HL-60 (cell line): ENCODE measurements at regions not wholly inside any gene's neighbourhood (a gene's known extent, or its start where the extent isn't known, plus 50 kb on each side); places are given as distances from the start of the nearest gene placed in this dataset.
A peak's percentile ranks its signal among the peaks of the same experiment; 100 is the strongest.

Source experiments
- DNase-seq, 2 experiments: peaks; one replicate each; pipeline ENCODE4 v3.0.0-alpha.2; 2010 to 2020; ENCODE audit warnings: low read depth in 1 of 2, low spot score in 1 of 2
- H3K27ac ChIP-seq: fragments of 250-450 bp; sonication (Bioruptor Pico); replicated peaks from 2 replicates; pipeline ENCODE4 v1.5.1; 2020; ENCODE audit warnings: mild to moderate bottlenecking, moderate library complexity
- H3K27me3 ChIP-seq: fragments of 250-450 bp; sonication (Bioruptor Pico); 2 replicates; pipeline ENCODE4 v1.5.1; 2021; ENCODE audit warnings: mild to moderate bottlenecking, moderate library complexity; ENCODE audit not compliant: insufficient read depth, poor library complexity, severe bottlenecking
- H3K4me3 ChIP-seq: replicated peaks from 2 replicates; pipeline ENCODE4 v1.5.1; 2011; ENCODE audit warnings: mild to moderate bottlenecking, control low read depth, low read length; ENCODE audit not compliant: insufficient read depth
- CTCF ChIP-seq: IDR thresholded peaks from one replicate; pipeline ENCODE4 v1.5.1; 2011; ENCODE audit warnings: low read length, control low read depth, inconsistent platforms; ENCODE audit not compliant: insufficient read depth
- GABPA ChIP-seq: IDR thresholded peaks from 2 replicates; pipeline ENCODE4 v1.6.1; 2012; ENCODE audit warnings: low read depth
- POLR2AphosphoS5 ChIP-seq: IDR thresholded peaks from 2 replicates; pipeline ENCODE4 v1.6.1; 2012; ENCODE audit warnings: low read depth
- REST ChIP-seq: IDR thresholded peaks from 2 replicates; pipeline ENCODE4 v1.6.1; 2012; ENCODE audit warnings: low read depth; ENCODE audit not compliant: insufficient replicate concordance
- SPI1 ChIP-seq: IDR thresholded peaks from 2 replicates; pipeline ENCODE4 v1.6.1; 2012; ENCODE audit warnings: low read depth, mild to moderate bottlenecking, borderline replicate concordance

GRCh38 chr2:216555274-216555673, 56.6 kb downstream of the RPL37A start:
- no peak overlapping the region for H3K27ac ChIP-seq
- TF ChIP-seq SPI1 = peak; percentile 29; the same call in 1 of the 2 replicates
- TF ChIP-seq POLR2AphosphoS5 = no peak
- H3K4me3 ChIP-seq = no peak overlapping the region
- no peaks in the 10 kb centered on the region for H3K27me3 ChIP-seq
- peak in 1 of 2 experiments; percentile 7 for DNase-seq

- Histone ChIP-seq H3K27ac (no peak overlapping the region), H3K27me3 (no peaks in the 10 kb centered on the region), H3K4me3 (no peak overlapping the region)
- no peak for TF ChIP-seq REST
- no peak for TF ChIP-seq GABPA
- TF ChIP-seq CTCF = no peak
- no peak for TF ChIP-seq SPI1
- TF ChIP-seq POLR2AphosphoS5 = no peak
- DNase-seq = no peak
Measured at GRCh38 chr2:216556202-216556601, 57.6 kb downstream of the RPL37A start.

- no peak for TF ChIP-seq CTCF
- no peak for TF ChIP-seq POLR2AphosphoS5
- TF ChIP-seq GABPA = no peak
- TF ChIP-seq REST = no peak
- TF ChIP-seq SPI1 = no peak
- DNase-seq = no peak
- no peak overlapping the region for H3K4me3 ChIP-seq
- no peaks in the 10 kb centered on the region for H3K27me3 ChIP-seq
- no peak overlapping the region for H3K27ac ChIP-seq
Measured at GRCh38 chr2:216557413-216557812, 58.8 kb downstream of the RPL37A start.

GRCh38 chr2:216557820-216558219, 59.2 kb downstream of the RPL37A start:
- no peak overlapping the region for H3K27ac ChIP-seq

More at GRCh38 chr2:216557820-216558219, 59.2 kb downstream of the RPL37A start:
- TF ChIP-seq POLR2AphosphoS5 (no peak), GABPA (no peak), REST (no peak), CTCF (no peak), SPI1 (no peak)
- DNase-seq = no peak
- no peaks in the 10 kb centered on the region for H3K27me3 ChIP-seq
- no peak overlapping the region for H3K4me3 ChIP-seq
